Fibroblast of pulmonary artery (primary cell): ENCODE measurements at regions not wholly inside any gene's neighbourhood (a gene's known extent, or its start where the extent isn't known, plus 50 kb on each side); places are given as distances from the start of the nearest gene placed in this dataset.

ENCODE experiments used
- DNase-seq: peaks from one replicate; pipeline ENCODE4 v3.0.0-alpha.2; 2010; ENCODE audit warnings: low read depth
- H3K4me3 ChIP-seq: replicated peaks from 2 replicates; pipeline ENCODE4 v1.5.1; 2011; ENCODE audit warnings: low read depth, mild to moderate bottlenecking, control low read depth, low read length, moderate library complexity
- CTCF ChIP-seq: IDR thresholded peaks from 2 replicates; pipeline ENCODE4 v1.5.1; 2011; ENCODE audit warnings: mild to moderate bottlenecking, control low read depth, low read length, inconsistent platforms; ENCODE audit errors: missing control alignments

- no peak for DNase-seq
- TF ChIP-seq CTCF: no peak
- no peak overlapping the region for H3K4me3 ChIP-seq
Observed at GRCh38 chr2:61722800-61723199, 131.1 kb downstream of the FAM161A start.

GRCh38 chr2:61722318-61722717 is 131.5 kb downstream of the FAM161A start:
- TF ChIP-seq CTCF: no peak
- DNase-seq: no peak
- no peak overlapping the region for H3K4me3 ChIP-seq

GRCh38 chr2:61721382-61721781 is 132.5 kb downstream of the FAM161A start:
- no peak for TF ChIP-seq CTCF
- no peak for DNase-seq
- H3K4me3 ChIP-seq: no peak overlapping the region

- DNase-seq: no peak
- no peak for TF ChIP-seq CTCF
- H3K4me3 ChIP-seq: no peak overlapping the region
Observed at GRCh38 chr2:61720911-61721310, 132.9 kb downstream of the FAM161A start.

GRCh38 chr2:61718965-61719364 is 134.9 kb downstream of the FAM161A start:
- DNase-seq: no peak
- no peak for TF ChIP-seq CTCF
- H3K4me3 ChIP-seq: no peak overlapping the region

- DNase-seq: no peak
- TF ChIP-seq CTCF: no peak
- no peak overlapping the region for H3K4me3 ChIP-seq
Observed at GRCh38 chr2:61715506-61715905, 138.4 kb downstream of the FAM161A start.

- H3K4me3 ChIP-seq: no peak overlapping the region
- DNase-seq: no peak
- no peak for TF ChIP-seq CTCF
Observed at GRCh38 chr2:61714210-61714609, 139.7 kb downstream of the FAM161A start.
